ENCODE measurements at regions not wholly inside any gene's neighbourhood (a gene's known extent, or its start where the extent isn't known, plus 50 kb on each side); places are given as distances from the start of the nearest gene placed in this dataset.
"Not testable (repeated sequence)": the region's sequence is repeated elsewhere in the genome, so short reads cannot be mapped to it uniquely, and the experiment has no call there.

DNA sequence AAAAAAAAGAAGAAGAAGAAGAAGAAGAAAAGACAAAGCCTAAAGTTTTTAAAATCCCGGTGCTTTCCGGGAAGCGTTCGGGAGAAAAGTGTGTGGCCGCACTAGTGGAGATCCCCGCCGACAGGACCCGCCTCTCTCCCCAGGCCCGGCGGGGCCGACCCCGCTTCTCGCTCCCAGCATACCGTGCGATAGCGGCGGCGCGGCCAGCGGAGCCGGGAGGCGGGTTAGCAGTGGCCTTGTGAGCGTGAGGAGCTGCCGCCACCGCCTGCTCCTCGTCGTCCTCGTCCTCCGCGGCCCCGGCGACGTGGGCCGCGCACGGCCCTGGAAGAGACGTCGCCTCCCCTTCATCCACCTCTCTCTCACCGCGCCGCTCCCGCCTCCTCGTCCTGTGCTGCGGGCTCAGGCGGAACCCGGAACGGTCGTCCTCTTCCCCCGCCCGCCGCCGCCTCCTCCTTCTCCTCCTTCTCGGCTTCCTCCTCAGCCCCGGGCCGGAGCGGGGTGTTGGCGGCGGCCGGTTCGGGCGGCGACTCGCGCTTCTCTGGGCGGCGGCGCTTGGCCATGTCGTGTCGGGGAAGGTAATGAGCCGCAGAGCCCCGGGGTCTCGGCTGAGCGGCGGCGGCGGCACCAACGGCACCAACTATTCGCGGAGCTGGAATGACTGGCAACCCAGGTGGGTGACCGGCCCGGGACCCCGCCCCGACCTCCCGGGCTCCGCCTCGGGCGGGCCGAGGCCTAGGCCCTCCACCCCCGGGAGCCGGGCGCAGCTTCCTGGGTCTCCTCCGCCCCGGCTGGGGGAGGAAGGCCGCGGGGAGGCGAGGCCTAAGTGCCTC lies 62.6 kb upstream of the CDR2 start (continued):
- TF ChIP-seq, protein P1, sequence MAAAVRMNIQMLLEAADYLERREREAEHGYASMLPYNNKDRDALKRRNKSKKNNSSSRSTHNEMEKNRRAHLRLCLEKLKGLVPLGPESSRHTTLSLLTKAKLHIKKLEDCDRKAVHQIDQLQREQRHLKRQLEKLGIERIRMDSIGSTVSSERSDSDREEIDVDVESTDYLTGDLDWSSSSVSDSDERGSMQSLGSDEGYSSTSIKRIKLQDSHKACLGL (CRISPR knock-in tag; IDR thresholded peaks at IDR 0.05) = peak; percentile 83
- TF ChIP-seq TAF15 (IDR thresholded peaks at IDR 0.05; ENCODE audit: low read depth, low read length, poor library complexity, severe bottlenecking) (peak; percentile 85), ZNF629 (CRISPR knock-in tag; conservative IDR thresholded peaks at IDR 0.05) (peak; percentile 30; the same call in 1 of the 2 replicates), MIXL1 (CRISPR knock-in tag; IDR thresholded peaks at IDR 0.05) (peak; percentile 49; the same call in 1 of the 2 replicates), ZFY (CRISPR knock-in tag; IDR thresholded peaks at IDR 0.05) (peak; percentile 94), ZNF12 (CRISPR knock-in tag; IDR thresholded peaks at IDR 0.05) (peak; percentile 60; the same call in 1 of the 2 replicates), POGZ (CRISPR knock-in tag; IDR thresholded peaks at IDR 0.05) (peak; percentile 61; the same call in 1 of the 2 replicates), RBM39 (IDR thresholded peaks at IDR 0.05; ENCODE audit: low read depth, low read length, poor library complexity, severe bottlenecking) (peak; percentile 75), MAF1 (CRISPR knock-in tag; IDR thresholded peaks at IDR 0.05; ENCODE audit: borderline replicate concordance) (peak; percentile 84), TGIF2 (CRISPR knock-in tag; IDR thresholded peaks at IDR 0.05) (peak; percentile 46; the same call in 1 of the 2 replicates), ZNF530 (CRISPR knock-in tag; IDR thresholded peaks at IDR 0.05; ENCODE audit: low read depth) (0 out of 2 replicates have a peak, but pooled peaks have one; percentile 78), SALL2 (CRISPR knock-in tag; IDR thresholded peaks at IDR 0.05) (peak; percentile 91), POLR2G (IDR thresholded peaks at IDR 0.05; ENCODE audit: low read depth, low read length) (peak; percentile 86), MTF2 (CRISPR knock-in tag; IDR thresholded peaks at IDR 0.05; ENCODE audit: borderline replicate concordance) (peak; percentile 92), ZNF124 (CRISPR knock-in tag; IDR thresholded peaks at IDR 0.05) (peak; percentile 91), MAZ (CRISPR knock-in tag; IDR thresholded peaks at IDR 0.05; ENCODE audit: low read depth) (peak; percentile 78), ZBTB20 (CRISPR knock-in tag; IDR thresholded peaks at IDR 0.05; ENCODE audit: borderline replicate concordance, low read depth) (peak; percentile 39; the same call in 1 of the 2 replicates), ZFP82 (CRISPR knock-in tag; IDR thresholded peaks at IDR 0.05; ENCODE audit: borderline replicate concordance) (0 out of 2 replicates have a peak, but pooled peaks have one; percentile 51), NR2F6 (CRISPR knock-in tag; IDR thresholded peaks at IDR 0.05) (peak; percentile 47), AKAP8 (CRISPR knock-in tag; IDR thresholded peaks at IDR 0.05) (peak; percentile 86; the same call in 1 of the 2 replicates), MXD4 (CRISPR knock-in tag; IDR thresholded peaks at IDR 0.05) (peak; percentile 57; the same call in 1 of the 2 replicates)
- TF ChIP-seq, protein P2, sequence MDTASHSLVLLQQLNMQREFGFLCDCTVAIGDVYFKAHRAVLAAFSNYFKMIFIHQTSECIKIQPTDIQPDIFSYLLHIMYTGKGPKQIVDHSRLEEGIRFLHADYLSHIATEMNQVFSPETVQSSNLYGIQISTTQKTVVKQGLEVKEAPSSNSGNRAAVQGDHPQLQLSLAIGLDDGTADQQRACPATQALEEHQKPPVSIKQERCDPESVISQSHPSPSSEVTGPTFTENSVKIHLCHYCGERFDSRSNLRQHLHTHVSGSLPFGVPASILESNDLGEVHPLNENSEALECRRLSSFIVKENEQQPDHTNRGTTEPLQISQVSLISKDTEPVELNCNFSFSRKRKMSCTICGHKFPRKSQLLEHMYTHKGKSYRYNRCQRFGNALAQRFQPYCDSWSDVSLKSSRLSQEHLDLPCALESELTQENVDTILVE (CRISPR knock-in tag; IDR thresholded peaks at IDR 0.05) = peak; percentile 77
- TF ChIP-seq, protein P3, sequence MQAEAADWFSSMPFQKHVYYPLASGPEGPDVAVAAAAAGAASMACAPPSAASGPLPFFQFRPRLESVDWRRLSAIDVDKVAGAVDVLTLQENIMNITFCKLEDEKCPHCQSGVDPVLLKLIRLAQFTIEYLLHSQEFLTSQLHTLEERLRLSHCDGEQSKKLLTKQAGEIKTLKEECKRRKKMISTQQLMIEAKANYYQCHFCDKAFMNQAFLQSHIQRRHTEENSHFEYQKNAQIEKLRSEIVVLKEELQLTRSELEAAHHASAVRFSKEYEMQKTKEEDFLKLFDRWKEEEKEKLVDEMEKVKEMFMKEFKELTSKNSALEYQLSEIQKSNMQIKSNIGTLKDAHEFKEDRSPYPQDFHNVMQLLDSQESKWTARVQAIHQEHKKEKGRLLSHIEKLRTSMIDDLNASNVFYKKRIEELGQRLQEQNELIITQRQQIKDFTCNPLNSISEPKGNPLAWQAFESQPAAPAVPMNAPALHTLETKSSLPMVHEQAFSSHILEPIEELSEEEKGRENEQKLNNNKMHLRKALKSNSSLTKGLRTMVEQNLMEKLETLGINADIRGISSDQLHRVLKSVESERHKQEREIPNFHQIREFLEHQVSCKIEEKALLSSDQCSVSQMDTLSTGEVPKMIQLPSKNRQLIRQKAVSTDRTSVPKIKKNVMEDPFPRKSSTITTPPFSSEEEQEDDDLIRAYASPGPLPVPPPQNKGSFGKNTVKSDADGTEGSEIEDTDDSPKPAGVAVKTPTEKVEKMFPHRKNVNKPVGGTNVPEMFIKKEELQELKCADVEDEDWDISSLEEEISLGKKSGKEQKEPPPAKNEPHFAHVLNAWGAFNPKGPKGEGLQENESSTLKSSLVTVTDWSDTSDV (CRISPR knock-in tag; IDR thresholded peaks at IDR 0.05) = peak; percentile 92; the same call in 1 of the 2 replicates
- TF ChIP-seq MAZ (IDR thresholded peaks at IDR 0.05; ENCODE audit: borderline replicate concordance, low read depth, low read length); NR2F6 (IDR thresholded peaks at IDR 0.05): not testable (repeated sequence)
- TF ChIP-seq, protein P4, sequence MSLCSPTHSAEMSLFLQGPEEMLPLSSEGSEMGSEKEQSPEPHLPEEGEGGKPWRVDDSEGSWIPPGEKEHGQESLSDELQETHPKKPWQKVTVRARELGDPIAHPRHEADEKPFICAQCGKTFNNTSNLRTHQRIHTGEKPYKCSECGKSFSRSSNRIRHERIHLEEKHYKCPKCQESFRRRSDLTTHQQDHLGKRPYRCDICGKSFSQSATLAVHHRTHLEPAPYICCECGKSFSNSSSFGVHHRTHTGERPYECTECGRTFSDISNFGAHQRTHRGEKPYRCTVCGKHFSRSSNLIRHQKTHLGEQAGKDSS (CRISPR knock-in tag; IDR thresholded peaks at IDR 0.05; ENCODE audit: borderline replicate concordance, low read depth) = peak; percentile 58; the same call in 1 of the 2 replicates
